Activated T-helper 2 cell treated with anti-CD3 and anti-CD28 coated beads, Interferon-gamma antibody, Interleukin-2, Interleukin-4, amounts not matched to agents 10 μg/mL and 5 μg/mL and 100 μg/mL, durations not matched to agents 14 hours and 24 hours and 36 hours (primary cell): ENCODE measurements at regions not wholly inside any gene's neighbourhood (a gene's known extent, or its start where the extent isn't known, plus 50 kb on each side); places are given as distances from the start of the nearest gene placed in this dataset.

ENCODE experiments used
- DNase-seq: peaks from one replicate; pipeline ENCODE4 v3.0.0; 2021; ENCODE audit warnings: low spot score
- H3K27ac Mint-ChIP-seq: one replicate; pipeline ENCODE4 v1.8.0; 2021; ENCODE audit warnings: mixed read lengths
- H3K27me3 Mint-ChIP-seq: one replicate; pipeline ENCODE4 v1.8.0; 2021; ENCODE audit warnings: low read depth, mixed read lengths
- H3K36me3 Mint-ChIP-seq: one replicate; pipeline ENCODE4 v1.8.0; 2021; ENCODE audit warnings: low read depth, mixed read lengths
- H3K4me1 Mint-ChIP-seq: one replicate; pipeline ENCODE4 v1.8.0; 2021; ENCODE audit warnings: low read depth, mixed read lengths
- H3K4me3 Mint-ChIP-seq: one replicate; pipeline ENCODE4 v1.8.0; 2021; ENCODE audit warnings: low read depth, mild to moderate bottlenecking, moderate library complexity, mixed read lengths
- H3K9me3 Mint-ChIP-seq: one replicate; pipeline ENCODE4 v1.8.0; 2021; ENCODE audit warnings: mixed read lengths
- intact Hi-C: fragments of 100-400 bp; cut with micrococcal nuclease; formaldehyde crosslinking; loops from one replicate; pipeline ENCODE4 v1.15.1; 2023

GRCh38 chr13:87355451-87355850, 315.7 kb upstream of the SLITRK5 start:
- no peaks in the 10 kb centered on the region for H3K36me3 Mint-ChIP-seq
- H3K9me3 Mint-ChIP-seq = peaks cover 36% of the 10 kb centered on the region
- H3K4me3 Mint-ChIP-seq = no peak overlapping the region
- no peak overlapping the region for H3K27ac Mint-ChIP-seq
- no peak for DNase-seq
- intact Hi-C loops = no loop called here
- no peaks in the 10 kb centered on the region for H3K4me1 Mint-ChIP-seq
- no peaks in the 10 kb centered on the region for H3K27me3 Mint-ChIP-seq

GRCh38 chr13:87356314-87356713, 314.9 kb upstream of the SLITRK5 start:
- Mint-ChIP-seq H3K4me3 (no peak overlapping the region), H3K27me3 (no peaks in the 10 kb centered on the region), H3K36me3 (no peaks in the 10 kb centered on the region), H3K27ac (no peak overlapping the region), H3K9me3 (peaks cover 36% of the 10 kb centered on the region), H3K4me1 (no peaks in the 10 kb centered on the region)
- intact Hi-C loops = no loop called here
- DNase-seq = no peak

- no peak for DNase-seq
- H3K4me1 Mint-ChIP-seq = no peaks in the 10 kb centered on the region
- H3K27ac Mint-ChIP-seq = no peak overlapping the region
- no peaks in the 10 kb centered on the region for H3K36me3 Mint-ChIP-seq
- no peak overlapping the region for H3K4me3 Mint-ChIP-seq
- H3K27me3 Mint-ChIP-seq = no peaks in the 10 kb centered on the region
- H3K9me3 Mint-ChIP-seq = peaks cover 33% of the 10 kb centered on the region
- intact Hi-C loops = no loop called here
Observed at GRCh38 chr13:87358319-87358718, 312.9 kb upstream of the SLITRK5 start.

GRCh38 chr13:87361216-87361615, 310.0 kb upstream of the SLITRK5 start:
- no peaks in the 10 kb centered on the region for H3K36me3 Mint-ChIP-seq
- no peak overlapping the region for H3K27ac Mint-ChIP-seq
- H3K4me3 Mint-ChIP-seq = no peak overlapping the region
- H3K4me1 Mint-ChIP-seq = no peaks in the 10 kb centered on the region
- no peak for DNase-seq
- peaks cover 23% of the 10 kb centered on the region for H3K9me3 Mint-ChIP-seq
- intact Hi-C loops = no loop called here
- no peaks in the 10 kb centered on the region for H3K27me3 Mint-ChIP-seq

GRCh38 chr13:87368639-87369038, 302.5 kb upstream of the SLITRK5 start:
- Mint-ChIP-seq H3K27me3 (no peaks in the 10 kb centered on the region), H3K9me3 (peaks cover 25% of the 10 kb centered on the region), H3K4me3 (no peak overlapping the region), H3K4me1 (no peaks in the 10 kb centered on the region), H3K36me3 (no peaks in the 10 kb centered on the region), H3K27ac (no peak overlapping the region)
- no peak for DNase-seq
- intact Hi-C loops = no loop called here

- H3K27ac Mint-ChIP-seq = no peak overlapping the region
- H3K4me1 Mint-ChIP-seq = no peaks in the 10 kb centered on the region
- intact Hi-C loops = no loop called here
- H3K4me3 Mint-ChIP-seq = no peak overlapping the region
- no peak for DNase-seq
- no peaks in the 10 kb centered on the region for H3K27me3 Mint-ChIP-seq
- H3K36me3 Mint-ChIP-seq = no peaks in the 10 kb centered on the region
- H3K9me3 Mint-ChIP-seq = peaks cover 18% of the 10 kb centered on the region
Observed at GRCh38 chr13:87376081-87376480, 295.1 kb upstream of the SLITRK5 start.

- DNase-seq = no peak
- no peak overlapping the region for H3K4me3 Mint-ChIP-seq
Observed at GRCh38 chr13:87384099-87384498, 287.1 kb upstream of the SLITRK5 start.

GRCh38 chr13:87393358-87393757, 277.8 kb upstream of the SLITRK5 start:
- no peaks in the 10 kb centered on the region for H3K36me3 Mint-ChIP-seq
- no peaks in the 10 kb centered on the region for H3K27me3 Mint-ChIP-seq
- no peak overlapping the region for H3K27ac Mint-ChIP-seq
- peaks cover 26% of the 10 kb centered on the region for H3K9me3 Mint-ChIP-seq
- no peak for DNase-seq
- intact Hi-C loops = no loop called here
- H3K4me1 Mint-ChIP-seq = no peaks in the 10 kb centered on the region
- no peak overlapping the region for H3K4me3 Mint-ChIP-seq

More at GRCh38 chr13:87384099-87384498, 287.1 kb upstream of the SLITRK5 start:
- Mint-ChIP-seq H3K9me3 (peaks cover 46% of the 10 kb centered on the region), H3K4me1 (no peaks in the 10 kb centered on the region), H3K27ac (no peak overlapping the region), H3K27me3 (no peaks in the 10 kb centered on the region), H3K36me3 (no peaks in the 10 kb centered on the region)
- intact Hi-C loops = no loop called here

GRCh38 chr13:87398047-87398446, 273.1 kb upstream of the SLITRK5 start:
- no peaks in the 10 kb centered on the region for H3K36me3 Mint-ChIP-seq
- H3K27ac Mint-ChIP-seq = no peak overlapping the region
- peaks cover 22% of the 10 kb centered on the region for H3K9me3 Mint-ChIP-seq
- no peak for DNase-seq
- H3K27me3 Mint-ChIP-seq = no peaks in the 10 kb centered on the region
- no peak overlapping the region for H3K4me3 Mint-ChIP-seq
- intact Hi-C loops = no loop called here
- H3K4me1 Mint-ChIP-seq = no peaks in the 10 kb centered on the region

GRCh38 chr13:87403748-87404432, 267.3 kb upstream of the SLITRK5 start:
- Mint-ChIP-seq H3K4me1 (no peaks in the 10 kb centered on the region), H3K27ac (no peak overlapping the region), H3K27me3 (no peaks in the 10 kb centered on the region), H3K9me3 (peaks cover 18% of the 10 kb centered on the region), H3K36me3 (no peaks in the 10 kb centered on the region), H3K4me3 (no peak overlapping the region)
- intact Hi-C loops = no loop called here
- no peak for DNase-seq

GRCh38 chr13:87426742-87427141, 244.4 kb upstream of the SLITRK5 start:
- Mint-ChIP-seq H3K27ac (no peak overlapping the region), H3K4me3 (no peak overlapping the region)

GRCh38 chr13:87444135-87444534, 227.0 kb upstream of the SLITRK5 start:
- peaks cover 38% of the 10 kb centered on the region for H3K9me3 Mint-ChIP-seq
- H3K27ac Mint-ChIP-seq = no peak overlapping the region
- no peak overlapping the region for H3K4me3 Mint-ChIP-seq
- no peaks in the 10 kb centered on the region for H3K36me3 Mint-ChIP-seq
- DNase-seq = no peak
- no peaks in the 10 kb centered on the region for H3K4me1 Mint-ChIP-seq
- intact Hi-C loops = no loop called here
- no peaks in the 10 kb centered on the region for H3K27me3 Mint-ChIP-seq

More at GRCh38 chr13:87426742-87427141, 244.4 kb upstream of the SLITRK5 start:
- H3K27me3 Mint-ChIP-seq = no peaks in the 10 kb centered on the region
- no peak for DNase-seq
- no peaks in the 10 kb centered on the region for H3K36me3 Mint-ChIP-seq
- H3K9me3 Mint-ChIP-seq = peaks cover 6% of the 10 kb centered on the region
- intact Hi-C loops = no loop called here
- H3K4me1 Mint-ChIP-seq = no peaks in the 10 kb centered on the region

- no peaks in the 10 kb centered on the region for H3K36me3 Mint-ChIP-seq
- H3K27ac Mint-ChIP-seq = no peak overlapping the region
- H3K4me3 Mint-ChIP-seq = no peak overlapping the region
- peaks cover 32% of the 10 kb centered on the region for H3K9me3 Mint-ChIP-seq
- H3K27me3 Mint-ChIP-seq = no peaks in the 10 kb centered on the region
- H3K4me1 Mint-ChIP-seq = no peaks in the 10 kb centered on the region
- intact Hi-C loops = no loop called here
- no peak for DNase-seq
Observed at GRCh38 chr13:87452281-87452680, 218.9 kb upstream of the SLITRK5 start.

- Mint-ChIP-seq H3K9me3 (peaks cover 32% of the 10 kb centered on the region), H3K4me1 (no peaks in the 10 kb centered on the region), H3K27ac (no peak overlapping the region), H3K27me3 (no peaks in the 10 kb centered on the region), H3K36me3 (no peaks in the 10 kb centered on the region), H3K4me3 (no peak overlapping the region)
- intact Hi-C loops = no loop called here
- DNase-seq = no peak
Observed at GRCh38 chr13:87453244-87453643, 217.9 kb upstream of the SLITRK5 start.
